ENCODE measurements at regions not wholly inside any gene's neighbourhood (a gene's known extent, or its start where the extent isn't known, plus 50 kb on each side); places are given as distances from the start of the nearest gene placed in this dataset.

GRCh38 chr2:21418456-21418855, 294.7 kb downstream of the TDRD15 start:
- WGBS = 25% methylated on average over 4 of the region's 4 CpGs
- TF ChIP-seq POLR2AphosphoS5 (IDR thresholded peaks at IDR 0.05) = no peak
- no peak for TF ChIP-seq POLR2A (IDR thresholded peaks at IDR 0.05)
- no peak for TF ChIP-seq CTCF (IDR thresholded peaks at IDR 0.05)
- Histone ChIP-seq H3K36me3 (no peaks in the 10 kb centered on the region), H3K4me3 (no peak overlapping the region), H3K27me3 (replicated peaks; ENCODE audit: insufficient read depth) (no peaks in the 10 kb centered on the region), H3K9me3 (no peaks in the 10 kb centered on the region), H3K27ac (no peak overlapping the region), H3K4me1 (replicated peaks) (no peaks in the 10 kb centered on the region)
- DNase-seq (ENCODE audit: low spot score) = no peak
- intact Hi-C loops (cut with DNase I) = no loop called here

GRCh38 chr2:21420553-21421335, 297.0 kb downstream of the TDRD15 start:
- TF ChIP-seq CTCF (IDR thresholded peaks at IDR 0.05) (no peak), POLR2AphosphoS5 (IDR thresholded peaks at IDR 0.05) (no peak), POLR2A (IDR thresholded peaks at IDR 0.05) (no peak)
- H3K27me3 ChIP-seq (replicated peaks; ENCODE audit: insufficient read depth) = no peaks in the 10 kb centered on the region
- no peaks in the 10 kb centered on the region for H3K36me3 ChIP-seq
- no peak overlapping the region for H3K27ac ChIP-seq
- no peaks in the 10 kb centered on the region for H3K4me1 ChIP-seq (replicated peaks)
- H3K4me3 ChIP-seq = no peak overlapping the region
- intact Hi-C loops (cut with DNase I) = no loop called here
- DNase-seq (ENCODE audit: low spot score) = no peak
- H3K9me3 ChIP-seq = no peaks in the 10 kb centered on the region
- WGBS = 94% methylated on average over 10 of the region's 10 CpGs

GRCh38 chr2:21422050-21422449, 298.3 kb downstream of the TDRD15 start:
- H3K4me1 ChIP-seq (replicated peaks) = no peaks in the 10 kb centered on the region
- H3K4me3 ChIP-seq = no peak overlapping the region
- TF ChIP-seq CTCF (IDR thresholded peaks at IDR 0.05) (no peak), POLR2A (IDR thresholded peaks at IDR 0.05) (no peak), POLR2AphosphoS5 (IDR thresholded peaks at IDR 0.05) (no peak)
- H3K27ac ChIP-seq = no peak overlapping the region
- DNase-seq (ENCODE audit: low spot score) = no peak
- intact Hi-C loops (cut with DNase I) = no loop called here
- 56% methylated on average over 2 of the region's 2 CpGs for WGBS
- no peaks in the 10 kb centered on the region for H3K36me3 ChIP-seq
- no peaks in the 10 kb centered on the region for H3K9me3 ChIP-seq
- no peaks in the 10 kb centered on the region for H3K27me3 ChIP-seq (replicated peaks; ENCODE audit: insufficient read depth)

GRCh38 chr2:21422724-21423522, 299.2 kb downstream of the TDRD15 start:
- intact Hi-C loops (cut with DNase I) = no loop called here
- Histone ChIP-seq H3K27ac (no peak overlapping the region), H3K4me3 (no peak overlapping the region), H3K4me1 (replicated peaks) (no peaks in the 10 kb centered on the region), H3K36me3 (no peaks in the 10 kb centered on the region), H3K27me3 (replicated peaks; ENCODE audit: insufficient read depth) (no peaks in the 10 kb centered on the region), H3K9me3 (no peaks in the 10 kb centered on the region)
- 84% methylated on average over 7 of the region's 7 CpGs for WGBS
- TF ChIP-seq CTCF (IDR thresholded peaks at IDR 0.05) (no peak), POLR2A (IDR thresholded peaks at IDR 0.05) (no peak), POLR2AphosphoS5 (IDR thresholded peaks at IDR 0.05) (no peak)
- DNase-seq (ENCODE audit: low spot score) = no peak
